ENCODE measurements at regions not wholly inside any gene's neighbourhood (a gene's known extent, or its start where the extent isn't known, plus 50 kb on each side); places are given as distances from the start of the nearest gene placed in this dataset.

DNA sequence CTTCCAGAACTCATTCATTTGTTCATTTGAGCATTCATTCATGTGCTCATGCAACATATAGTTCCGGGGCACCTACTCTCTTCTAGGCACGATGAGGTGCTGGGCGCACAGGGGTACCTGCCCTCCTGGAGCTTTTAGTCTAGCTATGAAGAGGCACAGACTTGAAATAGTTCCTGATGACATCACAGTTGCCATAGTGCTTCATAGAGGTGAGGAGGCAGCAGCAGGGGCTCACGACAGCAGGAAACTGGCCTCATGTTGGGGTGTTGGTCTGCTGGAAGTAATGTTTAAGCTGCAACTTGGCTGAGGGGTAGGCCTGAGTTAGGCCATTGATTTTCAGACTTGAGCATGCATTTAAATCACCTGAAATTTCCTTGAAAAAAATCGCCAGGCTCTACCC lies 195.5 kb downstream of the PHETA1 start:
- no peak for DNase-seq

DNA sequence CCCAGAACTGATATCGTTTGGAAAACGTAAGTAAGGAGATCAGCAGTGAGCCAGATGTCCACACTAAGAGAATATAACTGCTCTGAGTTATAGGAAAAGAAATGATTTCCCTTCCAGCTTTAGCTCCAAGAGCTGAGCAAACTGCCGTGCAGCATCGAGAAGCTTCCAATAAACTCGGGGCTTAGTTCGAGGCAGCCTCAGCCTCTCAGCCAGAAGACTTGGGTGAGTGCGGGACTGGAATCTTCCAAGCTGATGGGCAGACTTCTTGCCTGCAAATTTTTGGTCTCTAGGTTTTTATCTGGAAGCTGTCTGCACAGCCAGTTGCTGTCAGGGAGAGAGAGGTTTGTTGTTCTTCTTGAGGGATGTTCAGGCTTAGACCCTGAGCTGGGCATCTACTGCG lies 196.1 kb downstream of the PHETA1 start:
- no peak for DNase-seq

DNA sequence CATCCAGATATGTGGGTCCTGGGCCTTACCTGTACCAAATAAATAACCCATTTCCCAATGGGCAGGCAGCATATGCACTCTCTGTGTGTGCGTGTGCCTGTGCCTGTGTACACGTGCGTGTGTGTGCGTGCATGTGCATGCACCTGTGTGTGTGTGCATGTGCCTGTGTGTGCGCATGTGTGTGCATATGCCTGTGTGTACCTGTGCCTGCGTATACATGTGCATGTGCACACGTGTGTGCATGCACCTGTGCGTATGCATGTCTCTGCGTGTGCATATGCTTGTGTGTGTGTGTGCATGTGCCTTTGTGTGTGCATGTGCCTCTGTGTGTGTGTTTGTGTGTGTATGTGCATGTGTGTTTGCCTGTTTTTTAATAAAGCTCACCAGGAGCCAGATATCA lies 197.1 kb downstream of the PHETA1 start:
- DNase-seq, result no peak

- no peak for DNase-seq
These were observed 197.6 kb downstream of the PHETA1 start for GRCh38 chr12:111171345-111171744.

- no peak for DNase-seq
These were observed 198.4 kb downstream of the PHETA1 start for GRCh38 chr12:111170543-111170942.

- no peak for DNase-seq
These were observed 199.4 kb downstream of the PHETA1 start for GRCh38 chr12:111169456-111169855.

DNA sequence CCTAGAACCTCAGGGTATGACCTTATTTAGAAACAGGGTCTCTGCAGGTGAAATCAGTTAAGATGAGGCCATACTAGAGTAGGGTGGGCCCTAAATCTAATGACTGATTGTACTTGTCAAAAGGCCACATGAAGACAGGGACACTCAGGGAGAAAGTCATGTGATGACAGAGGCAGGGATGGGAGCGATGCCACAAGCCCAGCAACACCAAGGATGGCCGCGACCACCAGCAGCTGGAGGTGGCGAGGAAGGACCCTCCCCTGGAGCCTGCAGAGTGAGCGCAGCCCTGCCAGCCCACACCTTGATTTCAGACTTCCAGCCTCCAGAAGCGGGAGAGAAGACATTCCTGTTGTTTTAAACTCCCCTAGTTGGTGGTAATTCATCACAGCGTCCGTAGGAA lies 199.9 kb downstream of the PHETA1 start:
- peak; percentile 62 for DNase-seq

GRCh38 chr12:111168009-111168900 lies 200.6 kb downstream of the PHETA1 start:
- DNase-seq, result peak; percentile 82

DNA sequence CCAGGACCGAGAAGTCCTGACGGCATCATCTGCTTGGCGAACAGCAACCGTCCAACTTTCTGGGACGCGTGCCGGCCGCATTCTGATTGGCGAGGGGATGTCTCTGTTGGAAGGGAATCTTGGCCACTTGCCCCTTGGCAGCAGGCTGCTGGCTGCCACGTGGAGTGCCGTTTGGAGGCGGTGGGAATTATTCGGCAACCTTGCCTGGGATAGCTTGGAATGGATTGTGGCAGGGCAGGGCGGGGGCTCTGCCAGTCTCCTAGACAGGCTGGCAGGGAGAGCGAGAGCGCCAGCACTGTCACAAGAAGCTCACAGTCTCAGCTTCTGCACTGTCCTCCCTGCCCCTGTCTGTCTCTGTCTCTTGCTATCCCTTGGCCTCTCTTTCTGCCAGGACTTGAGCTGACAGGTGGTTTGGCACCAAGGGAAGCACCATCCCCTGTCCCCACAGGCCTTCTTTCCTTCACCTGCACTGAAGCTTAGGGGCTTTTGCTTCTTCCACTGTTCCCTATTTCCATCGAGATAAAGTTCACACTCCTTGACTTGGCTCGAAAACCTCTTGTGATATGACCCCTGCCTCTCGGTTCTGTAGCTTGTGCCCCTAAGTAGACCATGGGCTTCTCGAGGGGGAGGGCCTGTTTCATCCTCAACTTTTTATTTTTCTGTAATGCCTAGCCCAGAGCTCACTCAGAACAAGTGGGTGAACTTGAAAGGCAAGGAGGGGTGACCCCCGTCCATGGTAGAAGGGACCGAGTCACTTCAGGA lies 201.9 kb downstream of the PHETA1 start:
- DNase-seq, result no peak

DNA sequence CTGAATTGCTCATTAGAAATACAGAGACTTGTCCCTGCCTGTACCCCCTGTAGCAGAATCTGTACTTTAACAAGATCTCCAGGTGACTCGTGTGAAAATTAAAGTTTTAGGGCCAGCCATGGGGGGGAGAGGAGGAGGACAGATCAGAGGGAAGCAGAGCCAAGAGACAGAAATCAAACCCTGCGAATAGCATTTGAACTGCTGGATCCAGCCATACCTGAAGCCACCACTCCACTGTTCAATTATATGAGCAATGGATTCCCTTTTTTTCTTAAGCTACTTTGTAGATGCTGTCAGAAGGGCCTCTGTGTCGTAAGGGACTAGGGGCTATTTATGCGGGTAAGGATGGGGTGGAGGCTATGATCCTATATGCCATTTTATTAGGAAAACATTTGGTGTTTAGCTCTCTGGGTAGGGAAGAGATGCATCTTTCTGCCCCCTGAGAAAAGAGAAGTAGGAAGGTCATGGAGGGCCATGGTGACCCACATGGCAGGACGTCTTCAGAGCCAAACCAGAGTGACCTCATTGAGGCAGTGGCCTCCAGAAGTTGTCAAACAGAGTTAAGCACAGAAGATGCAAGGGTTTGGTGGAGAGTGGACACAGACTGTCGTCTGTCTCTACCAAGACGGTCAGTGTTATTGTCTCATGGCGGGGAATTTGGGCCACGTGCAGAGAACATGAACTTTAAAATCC lies 203.9 kb downstream of the PHETA1 start:
- DNase-seq, result no peak

GRCh38 chr12:111163422-111163821 lies 205.5 kb downstream of the PHETA1 start:
- DNase-seq, result no peak

- DNase-seq, result no peak
These were observed 207.0 kb downstream of the PHETA1 start for GRCh38 chr12:111161898-111162297.

DNA sequence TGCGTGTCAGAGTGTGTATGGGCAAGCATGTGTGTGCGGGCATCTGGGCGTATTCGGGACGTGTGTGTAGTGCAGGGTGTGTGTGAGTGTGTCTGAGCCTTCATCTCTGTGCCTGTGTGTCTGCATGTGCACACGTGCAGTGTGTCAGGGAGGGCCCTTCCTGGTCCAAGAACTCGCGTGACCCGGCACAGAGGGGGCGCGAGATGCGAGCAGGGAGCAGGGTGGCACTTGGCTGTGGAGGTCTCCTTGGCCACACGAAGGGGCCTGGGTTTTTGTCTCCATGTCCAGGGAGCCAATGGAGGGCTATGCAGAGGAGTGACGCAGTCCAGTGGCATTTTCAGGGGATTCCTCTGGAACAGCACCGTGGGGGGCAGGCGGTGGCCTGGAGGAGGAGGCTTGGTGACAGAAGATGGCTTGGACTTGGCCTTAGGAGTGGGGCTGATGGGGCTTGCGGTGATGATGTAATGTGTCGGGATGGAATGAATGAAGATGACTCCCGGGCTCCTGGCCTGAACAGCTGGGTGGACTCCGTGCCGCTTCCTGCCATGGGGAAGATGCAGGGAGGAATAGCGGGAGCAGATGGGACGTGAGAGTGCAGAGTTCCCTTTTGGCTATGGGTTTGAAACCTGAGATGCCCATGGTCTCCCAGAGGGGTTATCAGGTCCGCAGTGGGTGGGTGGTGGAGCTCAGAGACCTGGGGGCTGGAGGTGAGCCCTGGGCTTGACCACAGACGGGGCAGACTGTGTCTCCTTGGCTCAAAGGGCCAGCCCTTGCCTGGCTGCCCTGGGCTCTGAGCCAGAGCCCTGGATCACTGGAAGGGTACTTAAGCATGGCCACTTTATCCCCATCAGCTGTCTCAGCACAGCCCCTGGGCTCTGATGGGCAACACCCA lies 208.3 kb downstream of the PHETA1 start:
- DNase-seq, result no peak

- no peak for DNase-seq
These were observed 209.9 kb downstream of the PHETA1 start for GRCh38 chr12:111158992-111159391.

DNA sequence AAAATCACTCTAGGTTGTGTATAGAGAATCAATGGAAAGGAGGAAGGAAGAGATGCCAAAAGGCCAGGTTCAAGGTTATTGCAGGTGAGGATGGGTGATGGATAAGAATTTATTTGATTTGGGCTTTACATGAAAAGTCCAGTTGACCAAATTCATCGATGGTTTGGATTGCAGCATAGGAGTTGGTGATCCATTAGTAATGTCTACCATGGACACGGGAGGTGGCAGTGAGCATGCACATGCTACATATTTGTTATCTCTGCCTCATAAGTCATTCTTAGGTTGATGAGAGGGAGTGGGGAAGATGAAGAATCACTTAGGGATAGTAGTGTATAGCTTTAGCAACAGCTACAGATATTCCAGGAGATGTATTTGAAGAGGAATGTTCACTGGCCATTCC lies 211.4 kb downstream of the PHETA1 start:
- DNase-seq, result no peak

DNA sequence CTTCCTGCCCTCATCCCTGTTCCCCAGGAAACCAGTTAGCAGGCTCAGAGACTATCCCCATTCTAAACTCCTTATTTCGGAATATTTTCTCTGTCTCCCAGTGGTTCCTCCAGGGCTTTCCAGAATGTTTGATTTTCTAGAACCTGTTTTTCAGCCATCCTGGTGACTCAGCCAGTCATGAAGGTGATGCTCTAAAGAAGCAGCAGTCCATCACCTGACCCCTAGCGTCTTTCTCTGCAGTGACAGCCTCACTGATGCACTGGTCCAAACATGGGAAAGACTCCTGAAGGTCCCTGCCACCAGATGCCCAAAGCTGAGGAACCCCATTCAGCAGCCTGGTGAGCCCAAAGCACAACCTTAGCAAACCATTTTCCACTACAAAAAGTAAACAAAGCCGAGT lies 212.6 kb downstream of the PHETA1 start:
- DNase-seq, result no peak

- no peak for DNase-seq
These were observed 213.4 kb downstream of the PHETA1 start for GRCh38 chr12:111155521-111155920.

GRCh38 chr12:111155020-111155419 lies 213.9 kb downstream of the PHETA1 start:
- no peak for DNase-seq

DNA sequence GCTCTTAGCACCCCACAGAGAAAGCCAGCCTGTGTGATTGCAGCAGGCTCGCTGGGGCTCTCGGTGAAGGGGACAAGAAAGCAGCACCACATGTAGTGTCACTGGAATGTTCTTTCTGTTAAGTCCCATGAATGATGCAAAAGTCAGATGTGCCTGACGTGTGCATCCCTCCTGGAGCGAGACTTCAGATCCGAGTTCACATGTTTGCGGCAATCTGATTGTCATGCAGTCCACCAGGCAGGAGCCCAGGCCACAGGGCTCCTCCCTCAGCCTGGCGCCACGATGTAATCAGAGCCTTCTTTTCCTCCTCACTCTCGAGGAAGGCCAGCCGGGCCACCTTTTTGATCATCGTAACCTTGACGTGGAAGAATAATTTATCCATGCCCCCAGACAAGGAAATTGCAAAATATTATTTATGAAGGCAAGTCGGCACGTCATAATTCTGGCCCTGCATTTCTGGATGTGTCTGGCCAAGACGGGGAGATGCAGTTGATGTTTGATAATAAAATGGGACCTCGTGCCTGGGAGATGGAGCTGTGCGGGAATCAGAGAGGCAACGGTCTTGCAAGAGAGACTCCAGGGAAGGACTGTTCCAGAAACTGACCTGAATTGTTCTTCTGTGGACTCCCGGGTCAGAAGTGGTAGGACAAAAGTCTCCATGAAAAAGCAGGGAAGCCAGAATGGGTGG lies 214.6 kb downstream of the PHETA1 start:
- peak; percentile 68 for DNase-seq

DNA sequence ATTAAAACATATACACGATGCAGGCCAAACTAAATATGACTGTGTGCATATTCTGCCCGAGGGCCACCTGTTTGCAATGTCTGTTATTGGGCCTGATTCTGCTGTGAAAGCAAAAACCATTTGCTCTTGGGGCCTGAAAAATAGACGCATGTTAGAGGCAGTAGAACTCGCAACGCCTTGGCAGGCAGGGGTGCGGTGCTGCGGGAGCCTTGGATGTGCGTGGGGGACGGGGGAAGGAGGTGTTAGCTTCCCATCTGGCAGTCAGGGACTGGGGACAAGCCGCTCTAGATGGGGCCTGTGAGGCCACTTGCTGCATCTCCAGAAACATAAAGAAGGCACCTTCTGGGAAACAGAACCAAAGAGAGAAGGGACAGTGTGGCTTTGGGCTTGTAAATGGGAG lies 216.3 kb downstream of the PHETA1 start:
- DNase-seq, result no peak

DNA sequence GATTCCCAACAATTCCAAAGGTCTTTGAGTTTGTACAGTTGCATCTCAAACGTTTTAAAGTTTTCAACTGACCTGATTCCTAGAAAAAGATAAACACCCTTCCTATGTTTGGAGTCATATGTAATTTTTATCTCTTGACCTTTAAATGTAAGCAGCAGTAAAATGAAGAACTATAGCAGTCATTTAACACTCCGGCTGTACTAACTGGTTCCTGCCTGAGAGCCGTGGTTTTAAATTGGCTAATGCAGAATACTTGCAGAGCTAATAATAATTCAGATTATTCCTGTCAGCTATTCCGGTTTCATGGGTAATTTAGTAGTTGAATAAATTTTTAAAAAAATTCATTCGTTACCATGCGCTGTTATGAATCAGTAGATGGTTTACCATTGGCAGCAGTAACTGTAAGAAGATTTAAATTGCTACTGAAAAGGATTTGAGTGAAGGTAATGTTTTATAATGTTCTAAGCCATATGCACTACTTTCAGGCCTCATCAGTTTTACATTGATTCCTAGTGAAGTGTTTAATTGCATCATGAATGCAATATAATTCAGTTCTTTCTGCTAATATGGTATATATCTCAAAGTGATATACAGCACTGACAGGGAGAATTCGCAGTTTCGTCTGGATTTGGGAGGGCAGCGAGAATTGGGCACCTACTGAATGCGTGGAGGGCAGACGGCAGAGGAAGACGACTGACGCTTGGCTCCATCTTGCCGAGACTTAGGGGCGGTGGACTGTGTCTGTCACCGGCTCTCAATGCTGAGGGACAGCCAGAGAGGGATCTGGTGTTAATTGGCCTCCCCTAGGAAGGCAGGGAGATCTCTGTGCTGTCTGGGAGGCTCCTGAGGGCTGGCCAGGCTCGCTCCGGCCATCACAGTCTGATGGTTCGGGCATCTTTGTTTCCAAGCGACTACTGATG lies 217.7 kb downstream of the PHETA1 start:
- DNase-seq, result peak; percentile 42

Measured in retina (tissue), 1 donor.